IMR-90 (cell line): ENCODE measurements at regions not wholly inside any gene's neighbourhood (a gene's known extent, or its start where the extent isn't known, plus 50 kb on each side); places are given as distances from the start of the nearest gene placed in this dataset.

Experiments used
- ATAC-seq: fragments of 200-7000 bp; cut with Tn5 transposase; 2 replicates; pipeline ENCODE4 v1.9.1; 2020; ENCODE audit warnings: low read depth, mild to moderate bottlenecking, moderate library complexity
- BruUV-seq: library from RNA; stranded (reverse); fragments of 400-500 nt; replicated peaks from 2 replicates; lab custom pipeline; 2021; lab: Mats Ljungman, UMichigan
- CTCF ChIA-PET: fragments of 300-600 bp; formaldehyde crosslinking; extraction: SDS; loops from one replicate; lab custom pipeline; 2021; ENCODE audit warnings: antibody characterized with exemption; lab: Yijun Ruan, JAX
- POLR2A ChIA-PET: fragments of 300-600 bp; sonication (Branson Sonifier 250); formaldehyde crosslinking; loops from one replicate; lab custom pipeline; 2022; ENCODE audit warnings: antibody characterized with exemption; ENCODE audit not compliant: unreplicated experiment; lab: Charles Lee
- DNase-seq: peaks from one replicate; pipeline ENCODE4 v3.0.0; 2013
- H2AFZ ChIP-seq: replicated peaks from 2 replicates; pipeline ENCODE3; 2013; ENCODE audit warnings: low read length, mild to moderate bottlenecking; ENCODE audit not compliant: poor library complexity
- H2AK5ac ChIP-seq: 2 replicates; pipeline ENCODE4 v1.6.1; 2013; ENCODE audit warnings: low read depth, low read length, inconsistent platforms
- H2AK9ac ChIP-seq: replicated peaks from 2 replicates; pipeline ENCODE3; 2013; ENCODE audit warnings: mild to moderate bottlenecking, low read depth, low read length, moderate library complexity; ENCODE audit not compliant: poor library complexity
- H2BK120ac ChIP-seq: 2 replicates; pipeline ENCODE4 v1.6.1; 2013; ENCODE audit warnings: low read depth, low read length, inconsistent platforms
- H2BK15ac ChIP-seq: 3 replicates; pipeline ENCODE4 v1.6.1; 2013; ENCODE audit warnings: low read depth, low read length, inconsistent platforms
- H2BK20ac ChIP-seq: 2 replicates; pipeline ENCODE4 v1.6.1; 2013; ENCODE audit warnings: low read depth, mild to moderate bottlenecking, inconsistent platforms, low read length, moderate library complexity
- H2BK5ac ChIP-seq: 2 replicates; pipeline ENCODE4 v1.6.1; 2013; ENCODE audit warnings: mild to moderate bottlenecking, low read depth, low read length, inconsistent platforms; ENCODE audit not compliant: poor library complexity, severe bottlenecking
- H3K14ac ChIP-seq: replicated peaks from 2 replicates; pipeline ENCODE4 v1.6.1; 2013; ENCODE audit warnings: low read depth, low read length, inconsistent platforms
- H3K18ac ChIP-seq: 2 replicates; pipeline ENCODE4 v1.6.1; 2013; ENCODE audit warnings: low read depth, low read length, control low read depth
- H3K23ac ChIP-seq: 2 replicates; pipeline ENCODE4 v1.6.1; 2013; ENCODE audit warnings: low read depth, low read length, inconsistent platforms
- H3K27ac ChIP-seq: 2 replicates; pipeline ENCODE4 v1.5.1; 2013; ENCODE audit warnings: mild to moderate bottlenecking, control low read depth, low read length; ENCODE audit not compliant: insufficient read depth
- H3K27me3 ChIP-seq: 2 replicates; pipeline ENCODE4 v1.6.1; 2013; ENCODE audit warnings: low read length; ENCODE audit not compliant: control insufficient read depth, insufficient read depth
- H3K36me3 ChIP-seq: 2 replicates; pipeline ENCODE4 v1.6.1; 2013; ENCODE audit warnings: low read length, mixed read lengths; ENCODE audit not compliant: control insufficient read depth, insufficient read depth
- H3K4ac ChIP-seq: 2 replicates; pipeline ENCODE4 v1.6.1; 2013; ENCODE audit warnings: low read depth, low read length, inconsistent platforms
- H3K4me1 ChIP-seq: 2 replicates; pipeline ENCODE4 v1.6.1; 2013; ENCODE audit warnings: low read length, mixed read lengths; ENCODE audit not compliant: control insufficient read depth, insufficient read depth
- H3K4me2 ChIP-seq: 2 replicates; pipeline ENCODE4 v1.6.1; 2013; ENCODE audit warnings: low read depth, mild to moderate bottlenecking, control low read depth, low read length, moderate library complexity
- H3K4me3 ChIP-seq: 2 replicates; pipeline ENCODE4 v1.5.1; 2013; ENCODE audit warnings: low read depth, mild to moderate bottlenecking, control low read depth, low read length, moderate library complexity; ENCODE audit not compliant: insufficient read depth
- H3K56ac ChIP-seq: 2 replicates; pipeline ENCODE4 v1.6.1; 2013; ENCODE audit warnings: low read length, inconsistent platforms; ENCODE audit not compliant: insufficient read depth; ENCODE audit errors: extremely low read depth
- H3K79me1 ChIP-seq, 2 experiments: 2 replicates each; pipeline ENCODE4 v1.6.1; 2013; ENCODE audit warnings: low read length in 2 of 2, inconsistent platforms in 1 of 2, low read depth in 1 of 2
- H3K9ac ChIP-seq: 2 replicates; pipeline ENCODE4 v1.6.1; 2013; ENCODE audit warnings: low read depth, low read length, control low read depth
- H3K9me1 ChIP-seq: 2 replicates; pipeline ENCODE4 v1.6.1; 2013; ENCODE audit warnings: low read length, inconsistent platforms; ENCODE audit not compliant: insufficient read depth
- H3K9me3 ChIP-seq: 2 replicates; pipeline ENCODE4 v1.6.1; 2013; ENCODE audit warnings: low read length; ENCODE audit not compliant: control insufficient read depth, insufficient read depth
- H4K20me1 ChIP-seq: 2 replicates; pipeline ENCODE4 v1.6.1; 2013; ENCODE audit warnings: low read length, inconsistent platforms; ENCODE audit not compliant: insufficient read depth
- H4K5ac ChIP-seq: 2 replicates; pipeline ENCODE4 v1.6.1; 2013; ENCODE audit warnings: mild to moderate bottlenecking, low read depth, low read length, control low read depth
- H4K8ac ChIP-seq, 2 experiments: 2 replicates each; pipeline ENCODE4 v1.6.1; 2013; ENCODE audit warnings: low read depth in 2 of 2, low read length in 2 of 2, control low read depth in 1 of 2, inconsistent platforms in 1 of 2
- H4K91ac ChIP-seq: 2 replicates; pipeline ENCODE4 v1.6.1; 2013; ENCODE audit warnings: low read depth, low read length, inconsistent platforms; ENCODE audit not compliant: insufficient read depth
- BHLHE40 ChIP-seq: fragments of 150-350 bp; IDR thresholded peaks from 2 replicates; pipeline ENCODE4 v1.6.1; 2016; ENCODE audit warnings: mild to moderate bottlenecking, low read depth, low read length
- CEBPB ChIP-seq: IDR thresholded peaks from 2 replicates; pipeline ENCODE4 v1.6.1; 2012; ENCODE audit warnings: low read depth, low read length, improper control_type of control experiment
- CHD1 ChIP-seq: IDR thresholded peaks from 2 replicates; pipeline ENCODE4 v1.6.1; 2012; ENCODE audit warnings: low read depth, low read length, improper control_type of control experiment
- FOS ChIP-seq: fragments of 150-350 bp; IDR thresholded peaks from 2 replicates; pipeline ENCODE4 v1.6.1; 2016; ENCODE audit warnings: low read depth, low read length
- MAFK ChIP-seq: IDR thresholded peaks from 2 replicates; pipeline ENCODE4 v1.6.1; 2012; ENCODE audit warnings: low read depth, low read length, improper control_type of control experiment
- RFX5 ChIP-seq: IDR thresholded peaks from 2 replicates; pipeline ENCODE4 v1.8.0; 2012; ENCODE audit warnings: low read depth, mild to moderate bottlenecking, low read length, moderate library complexity
- dilution Hi-C: fragments of 300-500 bp; cut with HindIII; formaldehyde crosslinking; loops from one replicate; pipeline ENCODE4 v1.14.3; 2018; ENCODE audit warnings: low sequenced_read_pairs; ENCODE audit not compliant: unreplicated experiment
- in situ Hi-C: fragments of 300-500 bp; cut with MboI; formaldehyde crosslinking; loops from 3 replicates; pipeline ENCODE4 v1.14.3; 2019; ENCODE audit warnings: low sequenced_read_pairs, inconsistent platforms, mixed read lengths
- intact Hi-C: fragments of 100-400 bp; cut with micrococcal nuclease; formaldehyde crosslinking; loops from 2 replicates; pipeline ENCODE4 v1.10.0; 2022
- TF ChIP-seq, protein P1 (sequence below): fragments of 150-350 bp; IDR thresholded peaks from 2 replicates; pipeline ENCODE4 v1.6.1; 2016; ENCODE audit warnings: low read depth, mild to moderate bottlenecking, low read length, moderate library complexity, borderline replicate concordance

DNA sequence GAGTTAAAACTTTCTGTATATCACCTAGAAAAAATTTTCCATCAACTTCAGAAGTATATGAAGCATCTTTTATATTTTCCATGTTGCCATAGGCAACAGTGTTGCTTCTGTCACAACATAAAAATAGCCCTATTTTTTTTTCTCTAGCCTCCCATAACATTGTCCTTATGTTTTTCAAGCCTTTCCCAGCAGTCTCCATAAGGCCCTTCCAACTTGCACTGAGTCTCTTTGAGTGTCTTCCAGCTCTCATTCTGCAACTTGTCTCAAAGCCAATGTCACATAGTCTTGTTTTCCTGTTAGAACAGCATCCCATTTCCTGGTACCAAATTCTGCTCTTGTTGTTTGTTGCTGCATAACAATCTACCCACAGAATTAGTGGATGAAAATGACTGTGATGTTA lies 1055.5 kb upstream of the GHITM start:
- no peak overlapping the region for H3K9ac ChIP-seq
- no peaks in the 10 kb centered on the region for H3K4me1 ChIP-seq
- no peak overlapping the region for H2BK15ac ChIP-seq
- POLR2A ChIA-PET, result no interaction called here
- H2BK20ac ChIP-seq, result no peak overlapping the region
- H3K27me3 ChIP-seq, result no peaks in the 10 kb centered on the region
- no peak overlapping the region for H3K18ac ChIP-seq
- no peak overlapping the region for H3K14ac ChIP-seq
- H4K5ac ChIP-seq, result no peak overlapping the region
- no peak overlapping the region for H3K4me3 ChIP-seq
- H3K23ac ChIP-seq, result no peak overlapping the region
- no peak overlapping the region for H3K4me2 ChIP-seq
- no peak overlapping the region for H4K8ac ChIP-seq
- H2BK120ac ChIP-seq, result no peak overlapping the region
- no peak overlapping the region for H2AK9ac ChIP-seq
- H4K91ac ChIP-seq, result no peak overlapping the region
- H2AK5ac ChIP-seq, result no peak overlapping the region
- H3K4ac ChIP-seq, result no peak overlapping the region
- H3K56ac ChIP-seq, result no peak overlapping the region
- H2AFZ ChIP-seq, result no peak overlapping the region
- CTCF ChIA-PET, result no interaction called here
- dilution Hi-C loops (no loop called here), in situ Hi-C loops (no loop called here), intact Hi-C loops (no loop called here)
- no TSS peak for BruUV-seq
- H3K27ac ChIP-seq, result no peak overlapping the region
- H4K20me1 ChIP-seq, result no peaks in the 10 kb centered on the region
- no peaks in the 10 kb centered on the region for H3K79me1 ChIP-seq
- H3K36me3 ChIP-seq, result no peaks in the 10 kb centered on the region
- no peaks in the 10 kb centered on the region for H3K9me1 ChIP-seq
- TF ChIP-seq, protein P1, sequence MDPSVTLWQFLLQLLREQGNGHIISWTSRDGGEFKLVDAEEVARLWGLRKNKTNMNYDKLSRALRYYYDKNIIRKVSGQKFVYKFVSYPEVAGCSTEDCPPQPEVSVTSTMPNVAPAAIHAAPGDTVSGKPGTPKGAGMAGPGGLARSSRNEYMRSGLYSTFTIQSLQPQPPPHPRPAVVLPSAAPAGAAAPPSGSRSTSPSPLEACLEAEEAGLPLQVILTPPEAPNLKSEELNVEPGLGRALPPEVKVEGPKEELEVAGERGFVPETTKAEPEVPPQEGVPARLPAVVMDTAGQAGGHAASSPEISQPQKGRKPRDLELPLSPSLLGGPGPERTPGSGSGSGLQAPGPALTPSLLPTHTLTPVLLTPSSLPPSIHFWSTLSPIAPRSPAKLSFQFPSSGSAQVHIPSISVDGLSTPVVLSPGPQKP, result no peak
- TF ChIP-seq CEBPB, result no peak
- no peak for TF ChIP-seq MAFK
- no peak for TF ChIP-seq CHD1
- TF ChIP-seq FOS, result no peak
- TF ChIP-seq BHLHE40, result no peak
- no peak for TF ChIP-seq RFX5
- ATAC-seq (no peak), DNase-seq (no peak)
- no peak overlapping the region for H2BK5ac ChIP-seq
- H3K9me3 ChIP-seq, result peaks cover 9% of the 10 kb centered on the region; the same call in 1 of the 2 replicates
